Sigmoid colon (tissue), 6 donors: ENCODE measurements at regions not wholly inside any gene's neighbourhood (a gene's known extent, or its start where the extent isn't known, plus 50 kb on each side); places are given as distances from the start of the nearest gene placed in this dataset.

Source experiments
- DNase-seq: peaks from one replicate; pipeline ENCODE4 v3.0.0-alpha.2; 2019
- H3K27ac ChIP-seq, 4 donors: fragments of 200-600 bp; sonication (generic); one replicate each; pipeline ENCODE4 v1.5.1; 2016 to 2019; ENCODE audit warnings: mild to moderate bottlenecking in 1 of 4
- H3K27me3 ChIP-seq, 3 donors: fragments of 200-600 bp; sonication (generic); one replicate each; pipeline ENCODE4 v1.5.1; 2019; ENCODE audit warnings: mild to moderate bottlenecking in 1 of 3
- H3K36me3 ChIP-seq, 4 donors: fragments of 200-600 bp; sonication (generic); one replicate each; pipeline ENCODE4 v1.5.1; 2016 to 2019
- H3K4me1 ChIP-seq, 4 donors: fragments of 200-600 bp; sonication (generic); one replicate each; pipeline ENCODE4 v1.5.1; 2017 to 2019
- H3K4me3 ChIP-seq, 4 donors: fragments of 200-600 bp; sonication (generic); one replicate each; pipeline ENCODE4 v1.5.1; 2017 to 2019; ENCODE audit warnings: mild to moderate bottlenecking in 2 of 4, moderate library complexity in 1 of 4
- H3K9me3 ChIP-seq, 4 donors: fragments of 200-600 bp in 3 of 4; sonication (generic) in 3 of 4; one replicate each; pipeline versions ENCODE4 v1.5.1 to v1.6.1; 2013 to 2019
- CTCF ChIP-seq, 4 experiments: fragments of 450-650 bp in 3 of 4; fragments of 200-600 bp in 1 of 4; IDR thresholded peaks; one replicate each; pipeline ENCODE4 v1.5.1; 2016 to 2019; ENCODE audit warnings: antibody characterized with exemption in 4 of 4, mild to moderate bottlenecking in 3 of 4, moderate library complexity in 2 of 4
- EP300 ChIP-seq, 4 donors: sonication (generic); formaldehyde crosslinking; IDR thresholded peaks; one replicate each; pipeline ENCODE4 v1.6.1; 2017; ENCODE audit warnings: antibody characterized with exemption in 4 of 4
- POLR2A ChIP-seq, 2 donors: fragments of 450-650 bp; IDR thresholded peaks; one replicate each; pipeline ENCODE4 v1.6.1; 2016; ENCODE audit warnings: antibody characterized with exemption in 2 of 2, mild to moderate bottlenecking in 2 of 2, moderate library complexity in 2 of 2
- POLR2AphosphoS5 ChIP-seq, 4 donors: sonication (generic); formaldehyde crosslinking; IDR thresholded peaks; one replicate each; pipeline ENCODE4 v1.6.1; 2017; ENCODE audit warnings: antibody characterized with exemption in 4 of 4
- WGBS, 2 donors: extraction: QIAGEN DNeasy Blood & Tissue Kit; methylation state at CpG; one replicate each; pipeline ENCODE4 v1.1.7; 2013; 5-methylcytosine and 5-hydroxymethylcytosine counted together
- intact Hi-C: fragments of 100-400 bp; cut with DNase I; formaldehyde crosslinking; loops from one replicate; pipeline ENCODE4 v1.15.1; 2023
- donor health status: healthy with polysubstance abuse.
- donor health status: healthy.

DNA sequence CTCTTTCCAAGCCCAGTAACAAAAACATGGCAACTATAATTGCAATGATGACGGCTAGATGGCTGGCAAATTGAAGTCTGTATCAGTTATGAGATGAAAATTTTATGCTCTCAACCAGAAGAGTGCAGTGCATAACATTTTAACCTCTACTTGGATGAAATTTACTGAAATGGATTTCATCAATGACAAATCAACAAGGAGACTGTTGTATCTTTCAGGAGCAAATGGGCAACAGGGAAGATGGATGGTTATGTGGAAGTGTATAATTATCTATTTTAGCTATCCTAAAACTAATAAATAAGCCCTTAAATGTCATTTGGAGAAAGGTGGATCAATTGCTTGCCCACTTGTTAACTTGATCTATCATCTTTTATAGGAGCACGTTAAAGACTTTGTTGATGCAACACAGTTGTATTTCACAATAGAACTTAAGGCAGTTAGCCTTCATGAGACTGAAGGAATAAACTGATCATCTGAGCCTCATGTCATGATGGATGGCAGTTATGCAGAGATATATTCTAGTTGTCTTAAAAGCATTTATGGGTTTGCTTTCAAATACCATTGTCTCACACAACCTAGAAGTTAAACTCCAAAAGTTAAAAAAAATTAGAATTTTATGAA lies 315.1 kb upstream of the TBC1D5 start:
- TF ChIP-seq CTCF (IDR thresholded peaks at IDR 0.05): no peak
- TF ChIP-seq POLR2AphosphoS5 (IDR thresholded peaks at IDR 0.05): no peak
- no peak for TF ChIP-seq POLR2A (IDR thresholded peaks at IDR 0.05)
- no peak for TF ChIP-seq EP300 (IDR thresholded peaks at IDR 0.05)
- no peaks in the 10 kb centered on the region for H3K4me1 ChIP-seq
- WGBS, 2 donors: 65 to 84% methylated on average over 2 of the region's 2 CpGs
- H3K9me3 ChIP-seq: no peaks in the 10 kb centered on the region
- H3K36me3 ChIP-seq: no peaks in the 10 kb centered on the region
- no peak overlapping the region for H3K27ac ChIP-seq
- no peaks in the 10 kb centered on the region for H3K27me3 ChIP-seq
- intact Hi-C loops: no loop called here
- H3K4me3 ChIP-seq: no peak overlapping the region
- DNase-seq: no peak

GRCh38 chr3:18054625-18055024 lies 312.2 kb upstream of the TBC1D5 start:
- Histone ChIP-seq H3K27me3 (no peaks in the 10 kb centered on the region), H3K9me3 (no peaks in the 10 kb centered on the region), H3K36me3 (no peaks in the 10 kb centered on the region), H3K4me3 (no peak overlapping the region), H3K27ac (no peak overlapping the region), H3K4me1 (peaks cover 0 to 1% (median 0%) of the 10 kb centered on the region in 4 donors)
- WGBS, 2 donors: 72 to 82% methylated on average over 1 of the region's 1 CpG
- no peak for TF ChIP-seq POLR2A (IDR thresholded peaks at IDR 0.05)
- TF ChIP-seq CTCF (IDR thresholded peaks at IDR 0.05): no peak
- intact Hi-C loops: no loop called here
- DNase-seq: no peak

DNA sequence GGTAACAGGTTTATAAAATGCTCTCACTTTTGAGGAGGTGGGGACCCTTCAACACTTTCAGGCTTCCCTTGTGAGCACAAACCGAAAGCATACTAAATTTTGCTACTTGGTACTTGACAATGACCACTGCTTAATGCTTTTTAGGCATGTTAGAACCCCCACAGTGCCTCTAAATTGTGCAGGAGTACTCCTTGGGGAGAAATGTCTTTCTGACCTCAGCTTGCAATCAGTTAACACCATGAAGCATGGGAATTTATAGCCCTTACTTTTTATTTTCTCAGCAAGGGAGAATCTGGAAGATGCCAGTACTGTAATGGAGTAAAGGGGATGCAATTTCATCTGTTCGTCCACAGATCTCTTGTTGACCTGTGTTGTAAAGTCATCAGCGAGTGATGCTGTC lies 308.9 kb upstream of the TBC1D5 start:
- no peaks in the 10 kb centered on the region for H3K36me3 ChIP-seq
- TF ChIP-seq POLR2A (IDR thresholded peaks at IDR 0.05): no peak
- TF ChIP-seq EP300 (IDR thresholded peaks at IDR 0.05): no peak
- TF ChIP-seq CTCF (IDR thresholded peaks at IDR 0.05): no peak
- TF ChIP-seq POLR2AphosphoS5 (IDR thresholded peaks at IDR 0.05): no peak
- no peak for DNase-seq
- no peaks in the 10 kb centered on the region for H3K27me3 ChIP-seq
- no peak overlapping the region for H3K27ac ChIP-seq
- no peaks in the 10 kb centered on the region for H3K9me3 ChIP-seq
- H3K4me3 ChIP-seq: no peak overlapping the region
- peaks cover 0 to 12% (median 4%) of the 10 kb centered on the region in 4 donors for H3K4me1 ChIP-seq
- intact Hi-C loops: no loop called here
- 84 to 85% methylated on average over 3 of the region's 3 CpGs for WGBS, 2 donors

- Histone ChIP-seq H3K27ac (peak overlapping the region in 2 of 4 donors; percentile 0 to 8), H3K4me3 (no peak overlapping the region), H3K4me1 (peaks cover 0 to 31% (median 4%) of the 10 kb centered on the region in 4 donors), H3K27me3 (no peaks in the 10 kb centered on the region), H3K36me3 (no peaks in the 10 kb centered on the region), H3K9me3 (no peaks in the 10 kb centered on the region)
- intact Hi-C loops: no loop called here
- 79 to 90% methylated on average over 4 of the region's 4 CpGs for WGBS, 2 donors
- DNase-seq: no peak
- TF ChIP-seq POLR2A (IDR thresholded peaks at IDR 0.05) (no peak), CTCF (IDR thresholded peaks at IDR 0.05) (no peak)
These were observed 306.7 kb upstream of the TBC1D5 start for GRCh38 chr3:18049096-18049495.

DNA sequence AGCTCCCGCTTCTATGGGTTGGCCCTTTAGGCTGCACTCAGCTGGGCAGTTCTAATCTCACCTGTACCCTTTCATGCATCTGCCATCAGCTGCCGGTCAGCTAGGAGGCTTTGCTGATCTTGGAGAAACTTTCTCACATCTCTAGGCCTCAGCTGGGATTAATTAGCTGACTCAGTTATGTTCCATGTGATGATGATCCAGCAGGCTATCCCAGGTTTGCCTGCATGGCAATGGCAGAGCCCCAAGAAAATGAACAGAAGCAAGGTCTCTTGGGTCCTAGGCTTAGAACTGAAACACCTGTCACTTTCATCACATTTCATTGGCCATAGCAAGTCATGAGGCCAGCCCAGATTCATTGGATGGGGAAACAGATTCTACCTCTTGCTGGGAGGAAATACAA lies 304.6 kb upstream of the TBC1D5 start:
- TF ChIP-seq CTCF (IDR thresholded peaks at IDR 0.05) (no peak), POLR2A (IDR thresholded peaks at IDR 0.05) (no peak), POLR2AphosphoS5 (IDR thresholded peaks at IDR 0.05) (no peak), EP300 (IDR thresholded peaks at IDR 0.05) (no peak)
- Histone ChIP-seq H3K4me3 (no peak overlapping the region), H3K4me1 (peaks cover 0 to 37% (median 4%) of the 10 kb centered on the region in 4 donors), H3K27ac (no peak overlapping the region), H3K27me3 (no peaks in the 10 kb centered on the region), H3K36me3 (no peaks in the 10 kb centered on the region), H3K9me3 (no peaks in the 10 kb centered on the region)
- 97% methylated on average over 2 of the region's 2 CpGs for WGBS, 2 donors
- no peak for DNase-seq
- intact Hi-C loops: no loop called here
